ENCODE measurements at regions not wholly inside any gene's neighbourhood (a gene's known extent, or its start where the extent isn't known, plus 50 kb on each side); places are given as distances from the start of the nearest gene placed in this dataset.
A peak's percentile ranks its signal among the peaks of the same experiment; 100 is the strongest.

DNA sequence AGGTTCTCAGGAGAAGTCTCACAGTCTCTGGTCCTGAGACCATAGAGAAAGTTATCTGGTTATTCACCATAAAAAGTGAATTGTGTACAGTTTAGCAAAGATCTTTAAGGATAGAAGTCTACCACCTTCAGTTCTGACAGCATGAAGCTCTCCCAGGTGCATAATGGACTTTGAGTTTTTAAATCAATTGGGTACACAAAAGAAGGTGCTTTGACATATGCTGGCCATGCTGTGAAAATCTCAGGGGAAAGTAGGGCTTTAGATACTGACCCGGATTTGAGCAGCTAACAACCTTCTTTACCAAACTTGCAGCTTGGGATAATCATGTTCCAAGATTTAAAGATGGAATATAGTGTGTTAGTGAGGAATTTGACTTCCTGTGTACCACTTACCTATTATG lies 264.2 kb downstream of the ZSWIM6 start:
- Mint-ChIP-seq H3K4me3 (no peak overlapping the region), H3K27ac (no peak overlapping the region), H3K36me3 (no peaks in the 10 kb centered on the region), H3K4me1 (peaks cover 17% of the 10 kb centered on the region), H3K9me3 (peaks cover 15% of the 10 kb centered on the region), H3K27me3 (ENCODE audit: low read depth) (no peaks in the 10 kb centered on the region)
- TF ChIP-seq, protein P1, sequence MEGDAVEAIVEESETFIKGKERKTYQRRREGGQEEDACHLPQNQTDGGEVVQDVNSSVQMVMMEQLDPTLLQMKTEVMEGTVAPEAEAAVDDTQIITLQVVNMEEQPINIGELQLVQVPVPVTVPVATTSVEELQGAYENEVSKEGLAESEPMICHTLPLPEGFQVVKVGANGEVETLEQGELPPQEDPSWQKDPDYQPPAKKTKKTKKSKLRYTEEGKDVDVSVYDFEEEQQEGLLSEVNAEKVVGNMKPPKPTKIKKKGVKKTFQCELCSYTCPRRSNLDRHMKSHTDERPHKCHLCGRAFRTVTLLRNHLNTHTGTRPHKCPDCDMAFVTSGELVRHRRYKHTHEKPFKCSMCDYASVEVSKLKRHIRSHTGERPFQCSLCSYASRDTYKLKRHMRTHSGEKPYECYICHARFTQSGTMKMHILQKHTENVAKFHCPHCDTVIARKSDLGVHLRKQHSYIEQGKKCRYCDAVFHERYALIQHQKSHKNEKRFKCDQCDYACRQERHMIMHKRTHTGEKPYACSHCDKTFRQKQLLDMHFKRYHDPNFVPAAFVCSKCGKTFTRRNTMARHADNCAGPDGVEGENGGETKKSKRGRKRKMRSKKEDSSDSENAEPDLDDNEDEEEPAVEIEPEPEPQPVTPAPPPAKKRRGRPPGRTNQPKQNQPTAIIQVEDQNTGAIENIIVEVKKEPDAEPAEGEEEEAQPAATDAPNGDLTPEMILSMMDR (IDR thresholded peaks at IDR 0.05; ENCODE audit: unreplicated experiment): no peak
- no peak for DNase-seq (ENCODE audit: low spot score in 2 of 2, unreplicated experiment in 2 of 2)

DNA sequence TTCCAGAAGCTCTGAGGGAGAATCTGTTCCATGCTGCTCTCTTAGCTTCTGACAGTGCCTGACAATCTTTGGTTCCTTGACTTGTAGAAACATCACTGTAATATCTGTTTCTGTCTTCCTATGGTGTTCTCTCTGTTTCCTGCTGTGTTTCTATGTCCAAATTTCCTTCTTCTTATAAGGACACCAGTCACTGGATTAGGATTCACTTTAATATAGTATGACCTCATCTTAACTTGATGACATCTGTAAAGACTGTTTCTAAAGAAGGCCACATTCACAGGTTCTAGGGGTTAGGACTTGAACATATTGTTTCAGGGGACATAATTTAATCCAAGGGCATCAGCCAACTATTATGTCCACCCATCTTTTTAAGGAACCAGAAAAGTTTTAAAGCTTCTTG lies 265.6 kb downstream of the ZSWIM6 start:
- Mint-ChIP-seq H3K9me3 (peaks cover 15% of the 10 kb centered on the region), H3K4me3 (no peak overlapping the region), H3K27ac (no peak overlapping the region), H3K4me1 (peaks cover 29% of the 10 kb centered on the region), H3K36me3 (no peaks in the 10 kb centered on the region), H3K27me3 (ENCODE audit: low read depth) (no peaks in the 10 kb centered on the region)
- TF ChIP-seq, protein P1 (IDR thresholded peaks at IDR 0.05; ENCODE audit: unreplicated experiment): no peak
- no peak for DNase-seq (ENCODE audit: low spot score in 2 of 2, unreplicated experiment in 2 of 2)

DNA sequence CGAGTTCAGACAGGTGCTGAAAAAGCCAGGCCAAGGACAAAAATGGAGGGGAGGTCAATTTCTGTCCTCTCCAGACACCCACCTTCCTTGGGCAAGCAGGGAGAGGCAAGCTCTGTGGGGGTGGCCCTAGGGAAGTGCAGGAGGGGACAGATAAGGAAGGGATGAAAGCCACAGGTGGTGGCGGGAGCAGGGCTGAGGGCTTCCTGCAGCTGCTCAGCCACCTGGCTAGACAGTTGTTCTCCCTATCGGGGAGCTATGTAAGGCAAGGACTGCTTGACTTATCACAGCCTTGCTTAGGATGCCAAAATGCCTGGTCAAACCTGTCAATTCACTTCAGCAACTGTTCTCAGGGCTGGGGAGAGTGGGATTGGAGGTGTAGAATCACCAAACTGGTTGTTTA lies 266.1 kb downstream of the ZSWIM6 start:
- H3K27ac Mint-ChIP-seq: no peak overlapping the region
- no peak overlapping the region for H3K4me3 Mint-ChIP-seq
- no peak for DNase-seq (ENCODE audit: low spot score in 2 of 2, unreplicated experiment in 2 of 2)
- peaks cover 32% of the 10 kb centered on the region for H3K4me1 Mint-ChIP-seq
- no peaks in the 10 kb centered on the region for H3K27me3 Mint-ChIP-seq (ENCODE audit: low read depth)
- no peaks in the 10 kb centered on the region for H3K36me3 Mint-ChIP-seq
- TF ChIP-seq, protein P1 (IDR thresholded peaks at IDR 0.05; ENCODE audit: unreplicated experiment): no peak
- H3K9me3 Mint-ChIP-seq: peaks cover 15% of the 10 kb centered on the region

DNA sequence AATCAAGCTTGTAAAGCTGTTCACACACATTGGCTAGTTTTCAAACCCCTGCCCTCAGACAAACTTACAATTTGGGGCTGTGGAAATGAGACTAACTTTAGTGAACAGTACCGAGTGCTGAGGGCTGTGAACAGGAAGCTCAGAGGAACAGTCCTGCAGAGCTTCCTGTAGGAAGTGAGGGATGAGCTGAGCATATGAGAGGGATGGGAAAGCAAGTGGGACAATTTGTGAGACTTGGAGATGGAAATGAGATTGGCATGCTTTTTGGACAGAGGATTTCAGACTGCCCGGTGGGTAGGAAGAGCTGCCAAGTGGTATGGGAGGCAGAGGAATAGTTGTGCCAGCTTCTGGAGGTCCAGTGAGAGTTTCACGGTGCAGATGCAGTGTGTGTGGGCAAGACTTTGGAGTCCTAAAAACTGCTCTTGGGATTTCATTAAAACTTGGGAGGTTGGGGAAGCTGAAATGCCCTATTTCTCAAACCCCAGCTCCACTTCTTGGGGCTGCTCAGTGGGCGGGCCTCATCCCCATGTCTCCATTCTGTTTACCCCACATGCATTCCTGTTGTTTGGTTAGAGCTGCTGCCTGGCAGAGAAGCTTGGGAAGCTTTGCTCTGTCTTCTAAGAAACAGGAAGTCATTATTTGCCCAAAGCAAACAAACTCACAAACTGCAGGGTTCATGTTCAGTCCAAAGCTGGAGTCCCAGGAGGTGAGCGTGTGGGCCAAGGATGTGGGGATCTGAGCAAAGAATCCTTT lies 267.5 kb downstream of the ZSWIM6 start:
- peak overlapping the region; percentile 39 for H3K27ac Mint-ChIP-seq
- H3K36me3 Mint-ChIP-seq: no peaks in the 10 kb centered on the region
- H3K9me3 Mint-ChIP-seq: peaks cover 15% of the 10 kb centered on the region
- H3K4me3 Mint-ChIP-seq: no peak overlapping the region
- TF ChIP-seq, protein P1 (IDR thresholded peaks at IDR 0.05; ENCODE audit: unreplicated experiment): no peak
- peaks cover 45% of the 10 kb centered on the region for H3K4me1 Mint-ChIP-seq
- no peaks in the 10 kb centered on the region for H3K27me3 Mint-ChIP-seq (ENCODE audit: low read depth)
- no peak for DNase-seq (ENCODE audit: low spot score in 2 of 2, unreplicated experiment in 2 of 2)

DNA sequence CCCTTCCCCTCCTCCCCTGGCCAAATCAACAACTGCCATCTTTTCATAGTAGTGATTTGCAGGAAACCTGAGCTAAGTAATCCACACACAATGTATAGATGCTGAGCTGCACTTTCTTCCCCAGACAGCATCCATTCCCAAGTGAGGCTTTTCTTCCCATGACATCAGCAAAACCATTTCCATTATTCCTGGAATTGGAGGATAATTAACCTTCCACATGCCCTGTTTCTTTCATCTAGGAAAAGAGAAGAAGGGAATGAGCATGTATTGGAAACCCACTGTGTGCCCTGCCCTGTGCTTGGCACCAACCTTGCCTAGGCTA lies 268.0 kb downstream of the ZSWIM6 start:
- peak overlapping the region; percentile 39 for H3K27ac Mint-ChIP-seq
- H3K36me3 Mint-ChIP-seq: no peaks in the 10 kb centered on the region

More for the DNA sequence above, 268.0 kb downstream of the ZSWIM6 start:
- Mint-ChIP-seq H3K27me3 (ENCODE audit: low read depth) (no peaks in the 10 kb centered on the region), H3K4me3 (no peak overlapping the region), H3K9me3 (peaks cover 15% of the 10 kb centered on the region), H3K4me1 (peaks cover 49% of the 10 kb centered on the region)
- DNase-seq (ENCODE audit: low spot score in 2 of 2, unreplicated experiment in 2 of 2): no peak
- TF ChIP-seq, protein P1 (IDR thresholded peaks at IDR 0.05; ENCODE audit: unreplicated experiment): no peak

Data from mesothelial cell of epicardium (in vitro differentiated cells).